ENCODE measurements at regions not wholly inside any gene's neighbourhood (a gene's known extent, or its start where the extent isn't known, plus 50 kb on each side); places are given as distances from the start of the nearest gene placed in this dataset.

GRCh38 chr5:158406884-158407823 is 548.2 kb upstream of the CLINT1 start:
- DNase-seq (ENCODE audit: low read depth) = no peak

DNA sequence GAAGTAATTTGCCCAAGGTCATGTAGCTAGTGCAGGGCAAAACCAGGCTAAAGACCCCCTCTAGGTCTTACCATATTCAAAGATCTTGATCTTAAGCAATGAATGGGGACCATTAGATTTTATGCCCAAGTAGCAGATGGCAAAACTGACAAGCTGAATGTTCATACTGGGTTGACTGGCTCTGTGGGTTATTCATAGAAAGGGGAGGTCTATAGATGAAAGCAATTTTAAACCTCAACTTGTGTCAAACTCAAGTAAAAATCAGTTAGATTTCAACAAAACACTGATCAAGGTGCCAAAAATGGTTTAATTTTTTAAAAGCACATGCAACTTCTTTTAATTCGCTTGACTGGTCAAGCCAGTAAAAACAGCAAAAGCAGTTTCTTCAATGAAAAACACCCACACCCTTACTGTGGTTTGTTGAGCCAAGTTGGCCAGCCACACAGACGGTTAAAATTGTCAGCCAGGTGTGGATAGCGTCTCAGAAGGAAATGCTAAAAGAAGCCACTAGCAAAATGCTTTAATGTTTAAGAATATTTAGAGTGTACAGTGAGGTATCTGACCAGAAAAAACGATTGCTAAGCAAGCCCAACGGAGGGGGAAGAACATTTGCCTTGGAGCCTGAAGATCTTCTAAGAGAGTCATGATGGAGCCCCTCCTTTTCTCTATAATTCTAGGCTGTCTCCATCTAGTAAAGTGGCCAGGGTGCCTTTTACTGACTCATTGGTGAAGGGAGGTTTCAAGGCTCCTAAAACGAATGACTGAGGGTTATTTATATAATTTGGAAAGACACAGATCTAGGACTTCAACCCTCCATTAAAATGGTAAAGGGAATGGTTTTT is 539.6 kb upstream of the CLINT1 start:
- DNase-seq (ENCODE audit: low read depth) = no peak

DNA sequence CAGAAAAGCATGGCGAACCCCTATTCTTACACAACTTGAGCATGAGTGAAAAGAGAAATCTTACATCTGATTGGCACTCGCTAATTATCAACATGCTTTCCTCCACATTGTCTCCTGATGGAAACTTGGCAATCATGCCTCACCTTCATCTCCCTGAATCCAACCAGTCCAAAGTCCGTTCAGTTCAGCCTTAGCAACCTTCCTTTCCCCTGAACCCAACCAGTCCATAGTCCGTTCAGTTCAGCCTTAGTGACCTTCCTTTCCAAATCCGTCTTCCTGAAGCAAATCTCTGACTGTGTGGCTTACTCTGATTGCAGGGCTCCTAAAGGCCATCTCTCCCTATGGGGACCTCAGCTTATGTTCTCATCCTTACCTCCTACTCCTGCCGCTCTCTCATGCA is 538.3 kb upstream of the CLINT1 start:
- no peak for DNase-seq (ENCODE audit: low read depth)

GRCh38 chr5:158394102-158394501 is 535.2 kb upstream of the CLINT1 start:
- no peak for DNase-seq (ENCODE audit: low read depth)

DNA sequence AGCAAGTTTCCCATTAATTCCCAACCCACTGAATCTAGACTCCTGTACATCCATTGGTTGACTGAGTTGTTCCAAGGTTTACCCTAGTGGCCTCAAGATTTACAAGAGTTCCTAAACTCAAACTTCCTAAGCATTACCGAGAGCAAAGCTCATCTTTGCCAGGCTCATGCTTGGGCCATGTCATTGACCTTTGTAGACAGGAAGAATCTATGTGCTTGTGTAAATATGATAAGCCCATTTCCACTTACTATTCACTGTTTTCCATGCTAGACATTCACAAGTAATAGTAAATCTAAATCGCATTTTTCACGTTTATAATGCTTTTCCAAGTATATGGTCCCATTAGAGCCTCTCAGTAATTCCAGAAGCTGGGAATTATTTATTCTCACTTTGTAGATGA is 534.5 kb upstream of the CLINT1 start:
- no peak for DNase-seq (ENCODE audit: low read depth)

GRCh38 chr5:158392753-158393152 is 533.8 kb upstream of the CLINT1 start:
- DNase-seq (ENCODE audit: low read depth) = no peak

DNA sequence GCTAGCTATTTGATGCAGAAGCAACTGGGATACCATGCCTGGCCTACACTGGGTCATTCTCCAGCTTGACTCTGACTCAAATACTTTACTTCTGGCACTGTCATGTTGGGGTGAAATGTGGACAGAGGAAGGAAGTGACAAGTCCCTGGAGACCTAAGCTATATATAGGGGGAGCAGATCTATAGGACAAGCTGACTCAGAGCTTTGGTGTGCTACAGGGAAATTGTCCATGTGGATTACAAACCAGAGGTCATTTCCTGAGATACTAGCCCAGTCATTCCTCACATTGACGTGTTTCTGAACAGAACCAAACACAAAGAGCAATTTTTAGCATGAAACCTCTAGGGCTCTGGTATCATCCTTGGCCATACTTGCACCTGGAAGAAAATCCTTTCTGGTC is 531.6 kb upstream of the CLINT1 start:
- no peak for DNase-seq (ENCODE audit: low read depth)

- DNase-seq (ENCODE audit: low read depth) = no peak
Measured at GRCh38 chr5:158389786-158390185, 530.8 kb upstream of the CLINT1 start.

- DNase-seq (ENCODE audit: low read depth) = no peak
Measured at GRCh38 chr5:158388021-158388420, 529.1 kb upstream of the CLINT1 start.

GRCh38 chr5:158387499-158387898 is 528.6 kb upstream of the CLINT1 start:
- DNase-seq (ENCODE audit: low read depth) = no peak

- DNase-seq (ENCODE audit: low read depth) = no peak
Measured at GRCh38 chr5:158385982-158386381, 527.0 kb upstream of the CLINT1 start.

DNA sequence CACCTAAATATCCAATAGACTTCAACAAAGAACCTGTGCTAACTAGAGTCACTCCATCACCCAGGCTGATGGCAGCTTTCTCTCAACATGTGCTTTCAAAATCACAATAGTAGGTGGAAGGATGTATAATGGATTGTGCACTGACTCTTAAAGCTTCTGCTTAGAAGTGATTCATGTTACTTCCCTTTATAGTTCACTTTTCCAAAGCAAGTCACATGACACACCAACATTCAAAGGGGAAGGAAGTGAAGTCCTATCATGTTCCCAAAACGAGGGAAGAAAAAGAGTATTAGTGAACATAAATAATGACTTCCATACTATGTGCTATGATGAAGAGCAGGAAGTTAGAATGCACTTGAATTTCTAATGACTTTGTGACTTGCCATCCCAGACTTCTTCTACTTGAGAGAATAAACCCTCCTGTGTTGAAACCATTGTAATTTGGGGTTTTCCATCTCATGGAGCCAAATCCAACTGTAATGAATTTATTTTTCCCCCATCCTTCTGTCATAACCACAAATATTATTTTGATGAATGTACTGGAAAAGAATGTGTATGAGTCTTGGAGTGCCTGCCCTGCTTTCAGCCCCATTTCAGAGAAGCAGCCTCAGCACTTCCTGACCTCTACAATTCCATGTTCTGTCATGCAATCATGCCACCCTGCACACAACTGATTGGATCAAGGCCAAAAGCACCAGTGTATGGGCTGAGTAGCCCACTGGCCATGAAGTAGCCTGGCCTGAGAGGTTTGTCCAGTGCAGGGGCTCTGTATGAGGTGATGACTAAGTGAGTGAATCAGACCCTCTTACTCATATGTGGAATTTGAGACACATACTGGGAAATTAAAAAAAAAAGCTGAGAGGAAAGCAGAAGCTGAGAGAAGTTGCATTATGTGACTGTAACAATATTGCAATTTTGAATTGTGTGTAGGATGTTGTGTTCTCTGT is 525.9 kb upstream of the CLINT1 start:
- DNase-seq (ENCODE audit: low read depth) = no peak

- no peak for DNase-seq (ENCODE audit: low read depth)
Measured at GRCh38 chr5:158383486-158383885, 524.5 kb upstream of the CLINT1 start.

GRCh38 chr5:158382473-158382872 is 523.5 kb upstream of the CLINT1 start:
- peak; percentile 11 for DNase-seq (ENCODE audit: low read depth)

DNA sequence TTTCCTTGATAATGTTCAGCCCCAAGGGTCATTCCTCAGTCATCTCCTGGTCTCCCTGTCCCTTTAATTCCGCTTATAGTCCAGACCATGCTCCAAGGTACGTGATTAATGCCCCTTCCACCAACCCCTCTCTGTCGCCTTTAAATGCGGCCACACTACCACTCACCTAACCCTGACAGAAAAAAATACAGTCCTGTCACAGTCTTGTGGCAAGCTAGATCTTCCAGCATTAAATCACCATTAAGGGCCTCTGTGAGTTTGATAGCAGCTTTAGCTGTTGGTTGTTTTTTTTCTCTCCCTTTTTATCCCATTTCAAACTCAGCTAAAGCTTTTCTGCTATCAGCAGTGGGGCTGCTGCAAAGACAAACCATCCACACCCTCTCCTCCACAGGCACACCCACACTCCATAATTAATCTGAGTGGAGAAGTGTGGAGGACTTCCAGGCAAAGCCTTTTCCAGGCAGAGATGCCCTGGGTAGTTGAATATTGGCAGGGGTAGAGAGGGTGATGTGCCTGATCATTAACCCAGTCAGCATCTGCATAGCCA is 522.7 kb upstream of the CLINT1 start:
- no peak for DNase-seq (ENCODE audit: low read depth)

- DNase-seq (ENCODE audit: low read depth) = no peak
Measured at GRCh38 chr5:158380661-158381060, 521.7 kb upstream of the CLINT1 start.

- no peak for DNase-seq (ENCODE audit: low read depth)
Measured at GRCh38 chr5:158378931-158379330, 520.0 kb upstream of the CLINT1 start.

DNA sequence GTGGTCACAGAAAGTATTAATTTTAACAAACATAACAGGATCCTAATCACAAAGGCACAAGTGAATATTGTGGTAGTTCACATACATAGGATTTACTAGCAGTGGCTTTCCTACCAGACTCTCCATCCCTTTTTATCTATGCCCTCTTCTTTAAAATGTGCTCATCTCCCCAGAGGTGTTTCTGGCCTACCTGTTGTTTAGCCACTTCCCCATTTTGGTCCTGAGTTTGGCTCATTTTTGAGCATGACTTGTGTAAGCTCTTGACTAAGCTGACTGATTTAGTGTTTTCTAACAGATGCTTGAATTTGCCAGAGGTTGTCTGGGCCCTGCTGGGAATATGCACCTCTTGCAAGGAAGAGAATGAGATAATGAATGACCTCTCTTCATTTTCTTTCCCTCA is 517.7 kb upstream of the CLINT1 start:
- no peak for DNase-seq (ENCODE audit: low read depth)

- DNase-seq (ENCODE audit: low read depth) = no peak
Measured at GRCh38 chr5:158375531-158375930, 516.6 kb upstream of the CLINT1 start.

DNA sequence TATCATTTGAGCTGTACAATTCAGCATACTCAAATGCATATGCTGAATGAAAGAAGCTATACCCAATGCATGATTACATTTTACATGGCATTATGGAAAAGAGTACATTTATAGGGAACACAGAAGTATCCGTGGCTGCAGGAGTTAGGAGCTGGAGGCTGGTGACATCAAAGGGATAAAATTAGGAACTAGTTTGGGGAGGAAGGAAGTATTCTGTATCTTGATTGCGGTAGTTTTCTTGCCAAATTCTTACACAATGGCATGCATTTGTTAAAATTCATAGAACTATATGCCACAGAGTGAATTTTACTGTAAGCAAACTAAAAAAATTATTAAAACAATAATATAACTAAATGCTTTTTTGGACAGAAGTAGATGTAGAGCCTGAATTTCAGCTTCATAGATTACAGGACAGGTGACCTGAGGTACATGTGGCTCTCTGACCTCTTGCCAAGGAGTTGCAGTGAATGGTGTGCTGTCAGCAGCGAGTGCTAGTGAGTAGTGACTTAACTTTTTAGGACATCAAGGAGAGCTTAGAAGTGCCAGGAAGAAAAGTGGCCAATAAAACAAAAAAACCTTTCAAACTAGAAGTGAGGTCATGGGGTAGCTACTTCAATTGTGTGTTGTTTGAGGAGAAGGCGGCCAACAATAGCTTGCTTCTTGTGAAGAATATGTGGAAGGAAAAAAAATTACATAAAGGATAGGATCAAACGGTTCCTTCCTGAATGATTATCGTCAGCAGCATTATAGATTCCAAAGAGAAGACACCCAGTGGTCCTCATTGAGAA is 514.9 kb upstream of the CLINT1 start:
- DNase-seq (ENCODE audit: low read depth) = no peak

DNA sequence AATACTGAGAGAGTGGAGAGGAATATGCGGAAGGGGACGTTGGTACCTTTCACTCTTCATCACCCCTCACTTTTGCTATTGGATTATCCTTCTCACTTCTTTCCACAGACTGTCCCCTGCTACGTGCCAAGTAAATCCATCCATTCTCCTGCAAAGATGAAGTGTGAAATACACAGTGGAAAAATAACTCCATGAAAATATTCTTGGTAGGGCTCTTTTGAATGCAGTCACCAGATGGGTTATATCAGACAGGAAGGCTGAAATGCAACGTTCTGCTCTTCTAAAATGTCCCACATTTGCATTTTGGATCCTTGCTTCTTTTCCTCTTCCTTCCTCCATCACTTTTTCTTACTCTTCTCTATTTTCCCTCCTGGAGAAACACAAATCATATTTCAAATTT is 510.3 kb upstream of the CLINT1 start:
- no peak for DNase-seq (ENCODE audit: low read depth)
